OCI-LY7 (cell line): ENCODE measurements at regions not wholly inside any gene's neighbourhood (a gene's known extent, or its start where the extent isn't known, plus 50 kb on each side); places are given as distances from the start of the nearest gene placed in this dataset.

Experiments used
- CTCF ChIP-seq: fragments of 200-600 bp; sonication (generic); conservative IDR thresholded peaks from 2 replicates; pipeline ENCODE4 v1.5.1; 2014; ENCODE audit warnings: mild to moderate bottlenecking, antibody characterized with exemption, low read length, moderate library complexity, mixed read lengths
- EZH2phosphoT487 ChIP-seq: fragments of 200-600 bp; sonication (generic); IDR thresholded peaks from 2 replicates; pipeline ENCODE4 v1.6.1; 2018; ENCODE audit warnings: low read depth, borderline replicate concordance, mild to moderate bottlenecking, mixed run types, antibody characterized with exemption, low read length, moderate library complexity, mixed read lengths

- TF ChIP-seq CTCF (no peak), EZH2phosphoT487 (no peak)
Observed at GRCh38 chr15:55116636-55117035, 80.1 kb downstream of the RSL24D1 start.
